B cell (primary cell): ENCODE measurements at regions not wholly inside any gene's neighbourhood (a gene's known extent, or its start where the extent isn't known, plus 50 kb on each side); places are given as distances from the start of the nearest gene placed in this dataset.

Experiments used
- EZH2 ChIP-seq: IDR thresholded peaks from 2 replicates; pipeline ENCODE4 v1.6.1; 2012; ENCODE audit warnings: borderline replicate concordance, low read depth, mild to moderate bottlenecking, moderate library complexity, low read length; ENCODE audit not compliant: insufficient read depth, poor library complexity, severe bottlenecking
- TF ChIP-seq, protein P1 (sequence below): fragments of 200-600 bp; IDR thresholded peaks from one replicate; pipeline ENCODE4 v1.8.0; 2022; ENCODE audit warnings: antibody characterized with exemption, mild to moderate bottlenecking

- TF ChIP-seq, protein P1, sequence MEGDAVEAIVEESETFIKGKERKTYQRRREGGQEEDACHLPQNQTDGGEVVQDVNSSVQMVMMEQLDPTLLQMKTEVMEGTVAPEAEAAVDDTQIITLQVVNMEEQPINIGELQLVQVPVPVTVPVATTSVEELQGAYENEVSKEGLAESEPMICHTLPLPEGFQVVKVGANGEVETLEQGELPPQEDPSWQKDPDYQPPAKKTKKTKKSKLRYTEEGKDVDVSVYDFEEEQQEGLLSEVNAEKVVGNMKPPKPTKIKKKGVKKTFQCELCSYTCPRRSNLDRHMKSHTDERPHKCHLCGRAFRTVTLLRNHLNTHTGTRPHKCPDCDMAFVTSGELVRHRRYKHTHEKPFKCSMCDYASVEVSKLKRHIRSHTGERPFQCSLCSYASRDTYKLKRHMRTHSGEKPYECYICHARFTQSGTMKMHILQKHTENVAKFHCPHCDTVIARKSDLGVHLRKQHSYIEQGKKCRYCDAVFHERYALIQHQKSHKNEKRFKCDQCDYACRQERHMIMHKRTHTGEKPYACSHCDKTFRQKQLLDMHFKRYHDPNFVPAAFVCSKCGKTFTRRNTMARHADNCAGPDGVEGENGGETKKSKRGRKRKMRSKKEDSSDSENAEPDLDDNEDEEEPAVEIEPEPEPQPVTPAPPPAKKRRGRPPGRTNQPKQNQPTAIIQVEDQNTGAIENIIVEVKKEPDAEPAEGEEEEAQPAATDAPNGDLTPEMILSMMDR, result no peak
- TF ChIP-seq EZH2, result no peak
Observed at GRCh38 chrX:69069086-69069445, 96.2 kb downstream of the PJA1 start.
